Omental fat pad (tissue), 3 donors: ENCODE measurements at regions not wholly inside any gene's neighbourhood (a gene's known extent, or its start where the extent isn't known, plus 50 kb on each side); places are given as distances from the start of the nearest gene placed in this dataset.

Experiments
- ATAC-seq: fragments of 150-250 bp; one replicate; pipeline ENCODE4 v1.9.1; 2016; ENCODE audit warnings: mild to moderate bottlenecking, moderate library complexity; ENCODE audit not compliant: low FRiP score
- DNase-seq: peaks from one replicate; pipeline ENCODE4 v3.0.0-alpha.2; 2019; ENCODE audit warnings: low spot score
- CTCF ChIP-seq, 3 donors: fragments of 450-650 bp; IDR thresholded peaks; one replicate each; pipeline ENCODE4 v1.5.1; 2016 to 2017; ENCODE audit warnings: antibody characterized with exemption in 3 of 3, mild to moderate bottlenecking in 3 of 3, moderate library complexity in 2 of 3

GRCh38 chr6:22362361-22362760, 65.5 kb upstream of the PRL start:
- no peak for TF ChIP-seq CTCF (IDR thresholded peaks at IDR 0.05)
- no peak for DNase-seq
- no peak for ATAC-seq

- DNase-seq (no peak), ATAC-seq (no peak)
- no peak for TF ChIP-seq CTCF (IDR thresholded peaks at IDR 0.05)
Observed at GRCh38 chr6:22363166-22363713, 66.4 kb upstream of the PRL start.

- ATAC-seq, result no peak
- TF ChIP-seq CTCF (IDR thresholded peaks at IDR 0.05), result no peak
- no peak for DNase-seq
Observed at GRCh38 chr6:22363714-22364239, 66.9 kb upstream of the PRL start.

DNA sequence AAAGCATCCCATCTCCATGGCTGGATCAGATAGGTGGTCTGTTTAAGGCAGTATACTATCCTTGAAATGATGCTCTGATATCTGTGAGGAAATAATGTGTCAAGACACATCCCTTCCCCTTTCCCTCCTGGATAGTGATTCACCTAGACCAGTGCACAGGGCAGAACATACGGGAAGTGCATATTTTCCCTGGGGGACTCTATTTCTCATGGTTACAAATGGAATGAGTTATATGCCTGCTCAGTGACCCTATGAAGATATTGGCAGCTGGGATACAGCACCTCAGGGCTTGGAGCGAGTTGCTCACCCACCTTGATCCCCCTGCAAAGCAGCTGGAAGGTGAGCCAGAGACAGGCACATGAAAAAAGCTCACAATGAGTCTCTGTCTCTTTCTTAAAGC, 67.5 kb upstream of the PRL start:
- TF ChIP-seq CTCF (IDR thresholded peaks at IDR 0.05), result no peak
- no peak for DNase-seq
- no peak for ATAC-seq

DNA sequence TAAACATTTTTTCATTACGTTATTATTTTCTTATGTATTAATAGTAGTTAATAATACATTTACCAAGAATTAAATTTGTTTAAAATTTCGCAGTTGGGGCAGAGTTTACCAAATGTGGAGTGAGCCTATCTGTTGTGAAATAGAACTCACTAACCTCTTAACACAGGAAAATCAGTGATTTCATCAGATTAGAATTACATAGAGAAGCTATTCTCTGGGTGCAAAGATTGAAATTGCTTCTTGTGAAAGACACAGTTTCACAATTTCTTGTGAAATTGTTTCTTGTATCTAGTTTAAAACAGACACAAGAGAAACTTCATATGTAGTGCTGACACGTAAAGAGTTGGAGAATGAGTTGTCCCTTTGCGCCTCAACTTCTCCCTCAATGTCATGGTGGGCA, 69.4 kb upstream of the PRL start:
- no peak for TF ChIP-seq CTCF (IDR thresholded peaks at IDR 0.05)
- no peak for ATAC-seq
- DNase-seq, result no peak

DNA sequence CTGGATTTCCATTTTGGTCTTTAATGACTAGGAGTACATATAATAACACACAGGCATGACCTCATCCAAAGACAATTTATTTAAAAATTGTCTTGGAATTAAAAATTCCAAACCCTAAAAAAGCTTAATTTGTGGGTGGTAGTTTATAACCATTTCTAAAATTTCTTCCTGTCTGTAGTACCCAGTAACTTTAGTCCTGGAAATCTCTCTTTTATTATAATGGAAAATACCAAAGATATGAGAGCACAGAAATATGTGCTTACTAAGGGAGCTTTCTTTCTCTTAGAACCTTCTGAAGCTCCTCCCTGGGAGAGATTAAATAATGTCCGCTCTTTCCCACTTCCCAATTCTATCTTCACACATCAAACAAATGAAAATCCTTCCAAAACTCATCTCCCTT, 70.5 kb upstream of the PRL start:
- no peak for TF ChIP-seq CTCF (IDR thresholded peaks at IDR 0.05)
- ATAC-seq, result no peak
- no peak for DNase-seq

DNA sequence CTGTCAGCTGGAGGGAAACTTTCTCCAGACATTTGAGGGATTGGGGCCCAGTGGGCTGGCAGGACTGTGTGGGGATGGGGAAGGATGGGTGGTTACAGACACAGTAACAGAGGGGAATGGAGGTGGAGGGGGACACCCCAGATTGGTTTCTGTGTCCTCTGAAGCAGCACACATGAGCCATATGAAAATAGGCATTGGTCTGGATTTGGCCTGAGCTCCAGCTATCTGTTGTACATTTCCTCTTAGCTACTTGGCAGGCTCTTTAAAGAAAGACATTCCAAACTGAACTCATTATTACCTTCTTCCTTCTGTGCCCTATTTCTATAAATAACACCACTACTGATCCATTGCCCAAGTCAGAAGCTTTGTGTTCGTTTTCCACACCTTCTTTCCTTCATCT, 72.0 kb upstream of the PRL start:
- no peak for DNase-seq
- no peak for ATAC-seq
- TF ChIP-seq CTCF (IDR thresholded peaks at IDR 0.05), result no peak
